COR-L47 (cell line): ENCODE measurements at regions not wholly inside any gene's neighbourhood (a gene's known extent, or its start where the extent isn't known, plus 50 kb on each side); places are given as distances from the start of the nearest gene placed in this dataset.

Experiments
- DNase-seq: peaks from one replicate; lab custom pipeline; 2025; lab: John Stamatoyannopoulos, UW

DNA sequence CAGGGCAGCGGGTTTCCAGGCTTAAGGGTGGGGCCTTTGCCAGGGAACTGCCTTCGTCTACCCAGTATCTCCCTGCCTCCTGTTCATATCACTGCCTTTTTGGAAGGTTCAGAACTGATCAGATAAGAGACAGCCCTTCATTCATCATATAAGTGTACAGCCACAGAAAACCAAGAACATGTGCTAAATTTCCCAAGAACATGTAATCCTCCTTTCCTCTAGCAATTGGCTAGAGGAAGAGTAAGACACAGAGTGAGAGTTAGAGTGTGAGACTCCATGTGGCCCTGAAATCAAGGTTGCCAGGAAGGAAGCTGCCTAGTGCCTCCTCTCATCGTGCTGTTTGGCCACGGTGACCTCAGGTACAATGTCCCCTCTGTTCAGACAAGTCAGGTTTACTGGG, 770.9 kb downstream of the TNS3 start:
- DNase-seq, result no peak

DNA sequence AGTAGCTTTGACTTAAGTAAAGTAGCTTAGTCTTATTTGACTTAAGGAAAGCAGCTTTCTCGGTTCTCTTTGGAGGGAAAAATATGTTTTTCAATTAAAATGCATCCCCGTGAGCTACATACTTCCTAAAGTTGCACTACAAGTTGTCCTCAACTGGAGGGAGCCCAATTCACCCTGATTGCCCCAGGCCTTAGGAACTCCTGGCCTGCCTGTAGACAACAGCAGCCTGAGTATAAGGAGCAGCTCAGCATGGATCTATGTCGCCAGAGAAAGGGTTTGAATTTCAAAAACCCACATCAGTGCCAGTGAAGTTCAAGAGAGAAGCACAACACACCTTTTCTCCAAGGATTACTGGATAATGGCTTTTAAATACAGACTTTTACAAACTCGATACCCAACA, 772.0 kb downstream of the TNS3 start:
- DNase-seq, result no peak

DNA sequence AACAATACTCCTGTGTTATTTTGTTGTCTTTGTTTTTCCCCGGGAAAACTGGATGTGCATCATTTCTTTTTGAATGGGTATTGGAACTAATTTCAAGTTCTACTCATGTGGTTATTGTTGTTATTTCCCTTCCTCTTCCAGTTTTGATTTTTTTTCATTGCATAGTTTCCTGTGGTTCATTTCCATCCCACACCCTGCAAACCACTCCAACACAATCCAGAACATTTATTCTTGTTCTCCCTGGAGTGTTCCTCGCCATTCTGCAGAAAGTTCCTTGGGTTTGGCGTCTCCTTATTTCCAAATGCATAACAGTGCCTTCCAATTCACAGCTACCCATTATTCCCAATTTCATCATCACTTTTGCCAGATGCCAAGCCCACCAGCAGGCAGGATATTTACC, 775.1 kb downstream of the TNS3 start:
- DNase-seq, result no peak

DNA sequence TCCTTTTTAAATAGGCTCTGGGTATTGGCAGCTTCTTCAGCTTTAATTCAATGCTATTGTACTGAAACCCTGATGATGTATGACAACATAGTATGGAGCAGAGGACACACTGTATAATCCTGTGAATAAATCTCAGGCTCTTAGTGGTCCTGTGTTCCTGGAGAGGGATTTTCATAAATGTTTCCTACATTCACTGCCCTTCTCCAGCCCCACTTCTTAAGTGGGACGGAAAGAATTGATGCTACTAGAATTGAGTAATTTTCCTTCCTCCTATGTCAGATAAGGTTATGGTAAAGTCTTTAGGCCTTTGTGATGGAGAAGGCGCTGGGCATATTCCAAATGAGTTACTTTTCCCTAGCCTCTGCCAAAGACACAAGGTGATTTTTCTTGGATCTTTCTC, 779.4 kb downstream of the TNS3 start:
- no peak for DNase-seq

DNA sequence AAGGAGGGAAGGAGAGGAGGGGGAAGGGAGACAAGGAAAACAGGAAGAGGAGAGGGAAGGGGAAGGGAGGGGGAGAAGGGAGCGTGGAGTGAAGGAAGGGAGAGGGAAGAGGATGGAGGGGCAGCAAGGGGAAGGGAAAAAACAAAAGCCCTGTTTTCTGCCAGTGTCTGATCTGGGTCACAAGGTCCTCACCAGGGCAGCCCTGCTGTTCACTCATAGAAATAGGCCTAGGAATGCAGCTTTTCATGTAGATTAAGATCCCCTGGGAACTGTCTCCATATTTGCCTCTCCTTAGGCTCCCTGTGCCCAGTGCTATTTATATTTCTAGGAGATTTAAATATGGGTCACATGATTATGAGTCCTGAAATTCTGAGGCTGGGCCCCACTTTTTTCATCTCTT, 790.7 kb downstream of the TNS3 start:
- no peak for DNase-seq

DNA sequence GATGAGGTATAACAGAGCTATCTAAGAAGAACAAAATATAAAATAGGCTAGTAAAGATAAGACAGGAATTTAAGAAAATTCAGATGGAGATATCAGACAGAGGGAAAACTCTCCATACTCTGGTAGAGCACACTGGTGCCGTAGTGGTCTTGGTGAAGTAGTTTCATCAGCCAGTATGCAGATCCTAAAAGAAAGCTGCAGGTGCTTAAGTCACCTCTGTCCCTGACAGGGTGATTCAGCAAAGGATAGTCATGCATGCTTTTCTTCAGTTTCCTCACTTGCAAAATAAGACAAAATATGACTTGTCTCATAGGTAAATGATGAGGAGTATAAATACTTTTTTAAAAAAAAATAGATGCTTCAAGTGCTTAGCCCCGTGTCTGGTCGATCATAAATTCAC, 794.9 kb downstream of the TNS3 start:
- DNase-seq, result no peak

DNA sequence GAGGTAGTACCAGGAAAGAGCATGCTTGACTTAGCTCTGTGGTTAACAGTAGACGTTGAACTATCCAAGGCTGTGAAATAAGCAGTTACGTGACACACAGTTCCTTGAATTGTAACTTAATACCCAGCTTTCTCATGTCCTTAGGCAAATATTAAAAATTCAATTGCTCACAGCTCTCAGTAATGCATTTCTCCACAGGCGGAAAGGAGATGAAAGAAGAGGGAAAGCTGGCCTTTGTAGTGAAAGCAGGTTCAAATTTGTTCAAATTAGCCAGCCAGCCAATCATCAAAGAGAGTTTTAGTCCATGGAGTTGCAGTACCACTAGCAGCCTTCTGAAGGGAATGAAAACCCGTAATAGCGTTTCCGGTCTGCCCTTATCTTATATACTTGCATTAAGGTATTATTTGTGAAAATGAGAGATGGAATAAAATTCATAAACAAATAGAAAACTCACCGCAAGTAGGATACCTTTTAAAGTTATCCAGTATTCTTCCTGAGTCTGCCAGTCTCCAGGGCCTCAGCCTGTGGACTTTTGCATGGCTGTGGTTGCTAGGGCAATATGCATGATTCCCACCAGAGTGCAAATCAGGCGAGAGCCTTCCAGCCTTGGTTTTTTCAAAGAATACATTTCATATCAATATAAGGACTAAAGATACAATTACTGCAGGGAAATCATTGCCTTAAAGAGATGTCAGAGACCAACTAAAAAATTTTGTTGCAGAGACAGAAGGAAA, 795.5 kb downstream of the TNS3 start:
- no peak for DNase-seq

DNA sequence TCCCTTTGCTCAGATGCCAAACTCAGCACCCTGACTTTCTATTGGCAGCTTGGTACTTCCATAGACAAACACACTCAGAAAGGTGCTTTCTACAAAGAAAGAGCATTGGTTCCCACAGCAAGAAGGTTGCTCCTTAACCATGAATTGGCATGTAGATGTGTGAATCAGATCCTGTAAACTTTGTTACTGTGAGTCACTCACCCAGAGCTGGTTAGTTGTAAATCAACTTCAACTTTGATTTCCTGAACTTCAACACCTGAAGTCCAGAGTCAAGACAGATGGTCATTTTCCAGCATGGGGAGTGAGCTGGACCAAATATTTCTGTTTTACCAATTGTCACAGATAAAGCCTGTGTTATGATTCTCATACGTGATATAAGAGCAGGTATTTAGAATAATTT, 797.2 kb downstream of the TNS3 start:
- DNase-seq, result no peak

DNA sequence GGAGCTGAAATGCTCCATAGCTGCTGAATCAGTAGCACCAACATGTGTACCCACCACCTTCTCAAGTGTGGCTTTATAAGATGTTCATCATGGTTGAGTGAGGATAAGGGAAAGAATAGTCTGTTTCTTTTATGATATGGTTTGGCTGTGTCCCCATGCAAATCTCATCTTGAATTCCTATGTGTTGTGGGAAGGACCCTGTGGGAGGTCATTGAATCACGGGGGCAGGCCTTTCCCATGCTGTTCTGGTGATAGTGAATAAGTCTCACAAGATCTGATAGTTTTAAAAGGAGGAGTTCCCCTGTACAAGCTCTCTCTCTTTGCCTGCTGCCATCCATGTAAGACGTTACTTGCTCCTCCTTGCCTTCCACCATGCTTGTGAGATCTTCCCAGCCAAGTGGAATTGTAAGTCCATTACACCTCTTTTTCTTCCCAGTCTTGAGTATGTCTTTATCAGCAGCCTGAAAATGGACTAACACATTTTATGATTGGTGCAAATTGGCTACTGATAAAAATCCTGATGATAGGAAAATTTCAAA, 799.9 kb downstream of the TNS3 start:
- DNase-seq, result no peak

DNA sequence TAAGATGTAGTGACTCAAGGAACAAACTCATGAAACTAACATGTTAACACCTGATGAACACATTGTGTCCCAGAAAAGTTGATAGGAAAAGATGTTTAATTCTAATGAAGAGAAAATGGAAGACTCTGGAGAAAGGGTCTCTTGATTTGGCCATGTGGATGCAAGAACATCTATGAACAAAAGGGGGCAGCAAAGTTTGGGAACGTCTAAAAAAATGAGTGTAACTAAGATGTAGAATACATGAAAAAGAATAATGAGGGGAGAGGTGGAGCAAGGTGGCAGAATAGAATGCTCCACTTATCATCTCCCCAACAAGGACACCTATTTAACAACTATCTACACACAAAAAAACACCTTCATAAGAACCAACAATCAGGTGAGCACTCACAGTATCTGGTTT, 805.1 kb downstream of the TNS3 start:
- DNase-seq, result no peak

DNA sequence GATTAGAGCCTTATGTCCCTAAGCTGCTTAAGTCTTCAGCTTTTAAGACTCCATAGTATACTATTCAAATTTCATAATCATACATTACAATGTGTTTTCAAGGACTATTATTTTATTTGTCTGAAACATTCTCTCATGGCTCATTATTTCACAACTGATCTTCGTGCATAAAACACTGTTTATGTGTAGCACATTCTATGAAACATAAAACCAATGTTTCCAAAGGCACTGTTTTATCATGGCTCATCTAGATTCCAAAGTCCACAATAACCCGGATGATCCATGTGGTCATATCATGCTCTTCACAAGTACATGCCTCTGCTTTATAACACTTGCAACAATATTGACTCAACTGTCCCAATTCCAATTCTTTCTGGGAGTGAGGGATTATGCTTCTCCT, 806.1 kb downstream of the TNS3 start:
- no peak for DNase-seq

DNA sequence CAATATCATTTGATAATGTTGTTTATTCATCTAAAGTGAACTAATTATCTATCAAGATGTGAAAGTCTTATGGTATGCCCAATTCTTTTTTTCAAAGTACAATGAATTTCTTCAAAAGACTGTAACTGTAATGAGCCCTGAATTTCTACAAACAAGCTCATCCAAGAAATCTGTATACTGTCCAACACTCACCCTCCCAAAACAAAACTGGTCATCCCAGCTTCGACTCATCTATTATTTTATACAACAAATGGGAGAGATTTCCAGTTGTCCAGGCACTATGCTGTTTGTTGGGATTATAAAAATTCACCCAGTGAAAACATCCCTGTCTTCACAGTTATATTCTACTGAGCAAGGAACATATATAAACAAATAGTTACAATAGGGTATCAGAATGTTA, 806.9 kb downstream of the TNS3 start:
- no peak for DNase-seq

DNA sequence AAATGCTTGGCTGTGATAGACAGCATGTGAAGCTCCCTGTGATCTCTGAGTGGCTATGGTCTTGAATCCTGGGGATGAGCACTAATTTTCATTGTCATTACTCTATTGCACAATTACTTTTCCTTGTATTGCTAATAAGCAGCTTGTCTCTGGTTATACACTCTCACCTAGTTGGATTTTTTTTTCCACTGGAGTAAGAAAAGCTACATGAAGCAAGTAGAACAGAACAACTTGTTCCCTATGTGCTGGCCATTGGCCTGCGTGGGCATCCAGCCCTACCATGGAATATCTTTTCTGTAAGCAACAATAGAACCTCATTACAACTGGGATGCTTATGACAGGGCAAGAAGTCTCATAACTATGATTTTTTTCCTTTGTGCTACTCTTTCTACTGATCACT, 807.4 kb downstream of the TNS3 start:
- DNase-seq, result no peak

DNA sequence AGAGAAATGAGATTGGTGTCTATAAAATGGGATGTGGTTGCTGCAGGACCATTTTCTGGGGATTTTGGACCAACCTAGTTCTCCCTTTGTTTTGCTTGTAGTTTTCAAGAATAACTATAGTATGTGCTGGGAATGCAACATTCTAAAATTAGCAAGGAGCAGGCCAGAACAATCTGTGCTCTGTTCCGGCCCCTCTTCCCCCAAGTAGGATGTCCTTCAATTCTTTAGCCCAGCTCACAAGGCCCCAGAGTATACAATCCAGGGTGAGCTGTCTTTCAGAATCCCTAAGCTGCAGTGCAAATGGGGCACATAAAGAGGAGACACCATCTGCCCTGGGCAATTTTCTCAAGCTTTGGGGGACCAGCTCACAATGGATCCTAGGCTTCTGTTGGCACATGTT, 809.1 kb downstream of the TNS3 start:
- DNase-seq, result no peak

DNA sequence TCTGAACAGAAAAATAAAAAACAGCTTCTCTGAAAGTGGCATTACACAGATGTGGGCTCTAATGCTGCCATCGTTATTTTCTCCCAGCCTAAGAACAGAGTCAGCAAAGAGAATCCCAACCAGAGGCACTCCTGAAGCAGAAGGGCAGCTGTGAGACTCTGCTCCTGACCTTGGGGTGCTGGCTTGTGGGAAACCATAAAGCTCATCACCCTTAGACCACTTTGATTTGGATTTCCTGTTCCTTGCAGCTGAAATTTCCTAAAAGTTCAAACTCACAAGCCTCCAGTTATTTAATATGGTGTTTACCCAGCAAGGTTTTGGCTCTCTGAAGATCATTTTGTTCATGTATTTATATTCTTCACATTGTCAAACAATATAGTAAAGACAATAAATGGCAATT, 814.8 kb downstream of the TNS3 start:
- no peak for DNase-seq

DNA sequence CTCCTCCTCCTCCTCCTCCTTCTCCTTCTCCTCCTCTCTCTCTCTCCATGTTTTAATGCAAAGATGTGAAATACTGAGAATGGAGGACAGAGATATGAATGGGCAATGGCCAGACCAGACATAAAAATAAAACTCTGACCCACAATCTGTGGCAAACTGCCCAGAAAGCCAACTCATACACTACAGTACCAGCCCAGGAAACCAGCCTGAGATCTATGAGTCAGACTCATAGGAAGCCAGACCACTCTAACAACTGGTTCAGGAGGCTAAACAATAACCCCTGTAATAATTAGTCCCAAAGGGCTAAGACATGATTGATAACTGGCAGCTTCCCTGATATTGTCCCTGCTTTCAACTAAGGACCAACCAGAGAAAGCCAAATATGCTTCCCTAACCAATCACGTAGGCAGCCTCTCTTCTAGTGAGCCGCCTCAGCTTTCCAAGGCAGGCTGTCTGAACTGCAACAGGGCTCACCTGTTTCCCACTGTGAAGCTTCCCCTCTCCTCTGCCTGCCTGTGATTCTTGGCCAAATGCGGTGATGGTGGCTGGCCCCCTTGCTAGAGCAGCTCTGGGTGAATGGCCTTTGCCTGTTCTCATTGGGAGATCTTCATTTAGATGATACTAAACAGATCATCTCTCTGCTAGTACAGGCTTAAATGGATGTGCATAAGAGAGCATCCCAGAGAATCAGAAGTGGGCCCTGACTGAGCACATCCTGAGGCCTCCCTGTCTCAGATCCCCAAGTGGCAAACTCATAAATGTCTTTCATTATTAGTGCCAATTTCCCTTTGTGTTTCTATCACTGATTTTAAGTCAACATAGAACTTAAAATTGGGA, 817.6 kb downstream of the TNS3 start:
- DNase-seq, result no peak

DNA sequence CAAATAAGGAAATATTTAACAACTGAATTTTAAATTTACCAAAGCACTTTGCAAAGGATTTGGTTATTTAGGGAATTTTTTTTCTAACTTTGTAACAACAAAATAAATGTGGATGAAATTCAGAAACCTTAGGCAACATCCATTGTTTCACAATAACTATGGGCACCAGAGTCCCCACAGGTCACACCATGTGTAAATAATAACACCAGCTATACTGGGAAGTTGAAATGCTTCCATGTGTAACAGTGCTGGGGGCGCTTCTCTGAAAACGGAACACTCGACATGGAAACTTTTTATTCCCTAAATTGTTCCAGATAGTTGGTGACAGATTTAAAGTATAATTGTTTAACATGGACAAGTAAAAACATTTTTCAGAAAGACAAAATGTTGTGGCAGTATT, 818.6 kb downstream of the TNS3 start:
- DNase-seq, result no peak

DNA sequence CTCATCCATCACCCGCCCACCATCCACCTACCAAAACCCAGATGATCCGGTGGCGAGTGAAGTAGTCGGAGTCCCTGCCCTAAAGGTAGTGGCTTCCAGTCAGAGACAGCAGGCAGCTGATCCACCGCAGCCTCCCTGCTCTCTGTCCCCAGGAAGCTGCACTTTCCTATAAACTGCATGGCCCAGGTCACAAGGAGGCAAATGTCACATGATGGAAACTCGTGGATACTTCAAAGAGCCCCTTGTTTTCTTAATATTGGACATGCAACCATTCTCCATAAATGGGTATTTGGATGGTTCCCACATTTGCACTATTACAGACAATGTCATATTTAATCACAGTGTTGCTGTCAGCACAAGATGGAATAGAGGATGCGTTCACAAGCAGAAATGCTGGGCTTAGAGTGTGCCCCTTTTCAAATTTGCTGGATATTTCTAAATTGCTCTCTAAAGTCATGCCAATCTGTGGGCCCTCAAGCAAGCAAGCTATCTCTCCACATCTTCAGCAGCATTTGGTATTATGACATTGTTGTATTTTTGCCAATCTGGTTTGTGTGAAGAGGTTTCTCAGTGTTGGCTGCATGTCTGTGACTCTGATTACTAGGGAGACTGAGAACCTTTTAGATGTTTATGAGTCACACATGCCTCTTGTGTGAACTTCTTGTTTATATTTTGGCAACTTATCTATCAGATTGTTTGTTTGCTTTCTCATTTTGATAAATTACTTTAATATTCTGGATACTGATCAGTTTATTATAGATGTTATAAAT, 822.0 kb downstream of the TNS3 start:
- DNase-seq, result no peak

DNA sequence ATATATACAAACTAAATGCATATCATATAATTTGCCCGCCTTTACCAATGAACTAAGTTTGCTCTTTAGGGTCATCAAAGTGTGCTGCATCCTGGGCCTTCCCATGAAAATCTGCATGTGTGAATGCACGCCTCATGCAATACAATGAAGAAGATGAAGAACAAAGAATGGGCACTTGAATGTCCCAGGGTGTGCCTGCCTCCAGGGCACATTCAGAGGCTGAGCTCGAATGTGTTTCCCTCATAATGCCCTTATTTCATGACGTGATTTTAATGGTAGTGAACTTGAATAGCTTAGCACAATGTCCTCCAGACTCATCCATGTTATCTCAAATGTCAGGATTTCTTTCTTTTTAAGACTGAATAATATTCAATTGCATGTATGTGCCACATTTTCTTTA, 824.9 kb downstream of the TNS3 start:
- no peak for DNase-seq

DNA sequence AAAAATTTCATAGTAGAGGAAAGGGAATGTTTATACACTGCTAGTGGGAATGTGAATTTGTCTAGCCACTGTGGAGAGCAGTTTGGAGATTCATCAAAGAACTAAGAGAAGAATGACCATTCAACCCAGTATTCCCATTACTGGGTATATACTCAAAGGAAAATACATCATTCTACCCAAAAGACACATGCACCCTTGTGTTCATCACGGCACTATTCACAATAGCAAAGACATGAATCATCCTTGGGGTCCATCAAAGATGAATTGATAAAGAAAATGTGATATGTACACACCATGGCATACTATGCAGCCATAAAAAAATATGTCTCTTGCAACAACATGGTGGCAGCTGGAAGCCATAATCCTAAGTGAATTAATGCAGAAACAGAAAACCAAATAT, 825.7 kb downstream of the TNS3 start:
- no peak for DNase-seq

DNA sequence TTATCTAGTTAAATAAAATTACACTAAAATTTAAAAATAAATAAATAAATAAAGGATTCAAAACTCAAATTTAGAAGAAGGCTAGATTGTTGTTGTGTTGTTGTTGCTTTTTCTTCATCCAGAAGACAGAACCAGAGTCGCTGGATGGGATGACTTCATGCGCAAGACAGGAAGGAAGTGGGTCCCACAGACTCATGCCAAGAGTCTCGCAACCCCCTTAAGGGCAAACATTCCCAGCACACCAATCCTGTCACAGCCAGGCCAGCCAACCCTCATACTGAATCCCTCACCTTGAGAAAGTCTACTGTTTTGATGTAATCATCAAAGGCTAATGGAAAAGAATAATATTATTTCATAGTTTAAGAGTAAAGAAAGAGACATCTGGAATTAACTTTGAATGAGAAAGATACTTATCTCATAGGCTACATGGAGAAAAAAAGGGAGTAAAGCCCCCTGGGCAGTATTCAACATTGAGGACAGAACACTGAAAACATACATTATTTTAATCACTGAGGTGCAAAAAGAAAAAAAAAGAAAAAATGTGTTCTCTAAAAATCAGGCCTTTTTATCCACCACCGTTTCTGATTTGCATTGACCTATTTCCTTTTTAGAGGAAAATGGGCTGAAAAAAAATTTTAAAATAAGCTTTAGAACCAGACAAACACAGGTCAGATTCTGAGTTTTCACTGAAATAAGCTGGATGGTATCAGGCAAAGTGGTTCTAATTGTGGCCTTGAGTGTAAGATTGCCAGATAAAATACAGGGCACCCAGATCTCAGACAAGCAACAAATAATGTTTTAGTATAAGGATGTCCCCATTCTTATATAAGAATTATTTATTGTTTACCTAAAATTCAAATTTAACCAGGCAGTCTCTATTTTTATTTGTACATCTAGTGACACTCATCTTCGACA, 826.5 kb downstream of the TNS3 start:
- no peak for DNase-seq
